Stomach (tissue), 4 donors: ENCODE measurements at regions not wholly inside any gene's neighbourhood (a gene's known extent, or its start where the extent isn't known, plus 50 kb on each side); places are given as distances from the start of the nearest gene placed in this dataset.

ENCODE experiments used
- CTCF ChIP-seq, 7 experiments: fragments of 450-650 bp in 4 of 7; fragments of 200-600 bp in 3 of 7; sonication (generic) in 3 of 7; IDR thresholded peaks; one replicate each; pipeline ENCODE4 v1.5.1; 2016 to 2019; ENCODE audit warnings: antibody characterized with exemption in 7 of 7, control low read depth in 2 of 7, mild to moderate bottlenecking in 1 of 7
- EP300 ChIP-seq: sonication (generic); formaldehyde crosslinking; IDR thresholded peaks from one replicate; pipeline ENCODE4 v1.6.1; 2017; ENCODE audit warnings: antibody characterized with exemption
- POLR2A ChIP-seq, 4 donors: fragments of 450-650 bp; IDR thresholded peaks; one replicate each; pipeline ENCODE4 v1.6.1; 2016; ENCODE audit warnings: antibody characterized with exemption in 4 of 4, control low read depth in 2 of 4, mild to moderate bottlenecking in 1 of 4, moderate library complexity in 1 of 4

- no peak for TF ChIP-seq CTCF (IDR thresholded peaks at IDR 0.05)
- TF ChIP-seq EP300: no peak
- no peak for TF ChIP-seq POLR2A (IDR thresholded peaks at IDR 0.05)
These were observed 433.4 kb downstream of the ZSWIM6 start for GRCh38 chr5:61765471-61765870.
